Common myeloid progenitor, CD34-positive (primary cell): ENCODE measurements at regions not wholly inside any gene's neighbourhood (a gene's known extent, or its start where the extent isn't known, plus 50 kb on each side); places are given as distances from the start of the nearest gene placed in this dataset.

Experiments used
- CTCF ChIA-PET: fragments of 350-600 bp; sonication (Branson Sonifier 250); formaldehyde crosslinking; loops from one replicate; lab custom pipeline; 2021; ENCODE audit warnings: antibody characterized with exemption; lab: Charles Lee
- POLR2A ChIA-PET: fragments of 350-600 bp; sonication (Branson Sonifier 250); formaldehyde crosslinking; loops from one replicate; lab custom pipeline; 2021; ENCODE audit warnings: antibody characterized with exemption; lab: Charles Lee
- DNase-seq, 3 donors: peaks; one replicate each; pipeline versions ENCODE4 v3.0.0 to v3.0.0-alpha.2; 2013
- H3K27ac ChIP-seq, 2 experiments: 1 replicate in 1 of 2; 2 replicates in 1 of 2; pipeline ENCODE4 v1.7.0; 2013; ENCODE audit warnings: inconsistent platforms in 2 of 2, low read length in 2 of 2, mild to moderate bottlenecking in 2 of 2, low read depth in 1 of 2, moderate library complexity in 1 of 2; ENCODE audit not compliant: severe bottlenecking in 2 of 2, insufficient read depth in 1 of 2, poor library complexity in 1 of 2
- H3K27me3 ChIP-seq, 5 experiments: replicated peaks in 2 of 5; 1 replicate in 3 of 5; 2 replicates in 2 of 5; pipeline versions ENCODE4 v1.6.1 to v1.7.0; 2013; ENCODE audit warnings: low read length in 4 of 5, mild to moderate bottlenecking in 2 of 5, moderate library complexity in 2 of 5, inconsistent platforms in 1 of 5; ENCODE audit not compliant: insufficient read depth in 5 of 5, control insufficient read depth in 4 of 5
- H3K36me3 ChIP-seq, 4 experiments: 1 replicate in 2 of 4; 2 replicates in 2 of 4; pipeline versions ENCODE4 v1.6.1 to v1.7.0; 2013; ENCODE audit warnings: low read length in 3 of 4, control low read depth in 1 of 4, mild to moderate bottlenecking in 1 of 4; ENCODE audit not compliant: control insufficient read depth in 4 of 4, insufficient read depth in 4 of 4
- H3K4me1 ChIP-seq, 4 experiments: 1 replicate in 3 of 4; 2 replicates in 1 of 4; pipeline versions ENCODE4 v1.6.1 to v1.7.1; 2013; ENCODE audit warnings: low read length in 3 of 4, mild to moderate bottlenecking in 3 of 4, control low read depth in 1 of 4, inconsistent platforms in 1 of 4, moderate library complexity in 1 of 4; ENCODE audit not compliant: control insufficient read depth in 4 of 4, insufficient read depth in 4 of 4; ENCODE audit errors: control extremely low read depth in 1 of 4
- H3K4me3 ChIP-seq, 7 experiments: 1 replicate in 4 of 7; 2 replicates in 3 of 7; pipeline versions ENCODE4 v1.5.1 to v1.7.0; 2013; ENCODE audit warnings: mild to moderate bottlenecking in 7 of 7, low read length in 6 of 7, moderate library complexity in 6 of 7, inconsistent platforms in 2 of 7, low read depth in 2 of 7, control low read depth in 1 of 7; ENCODE audit not compliant: insufficient read depth in 4 of 7, control insufficient read depth in 1 of 7; ENCODE audit errors: extremely low read depth in 1 of 7
- H3K9me3 ChIP-seq, 5 experiments: 1 replicate in 4 of 5; 2 replicates in 1 of 5; pipeline versions ENCODE4 v1.6.1 to v1.7.1; 2013; ENCODE audit warnings: low read length in 4 of 5, mild to moderate bottlenecking in 2 of 5, inconsistent platforms in 1 of 5, low read depth in 1 of 5, moderate library complexity in 1 of 5; ENCODE audit not compliant: control insufficient read depth in 4 of 5, insufficient read depth in 2 of 5; ENCODE audit errors: control extremely low read depth in 1 of 5
- WGBS: methylation state at CpG from one replicate; pipeline ENCODE4 v1.1.5; 2013; ENCODE audit not compliant: insufficient coverage; 5-methylcytosine and 5-hydroxymethylcytosine counted together

- no peaks in the 10 kb centered on the region for H3K36me3 ChIP-seq
- ChIA-PET POLR2A (interaction anchor here (0.7 to 1.8 kb wide), 6 partner anchors 13 to 35 kb away, joined by 3 to 11 read pairs (median 4); no protein-coding TSS in a partner anchor), CTCF (interaction anchor here (0.8 to 17.2 kb wide), 17 partner anchors 8 to 260 kb away, joined by 3 to 509 read pairs (median 5); no protein-coding TSS in a partner anchor)
- peak overlapping the region in 4 of 7 experiments; percentile 27 to 62 (median 43) for H3K4me3 ChIP-seq
- no peaks in the 10 kb centered on the region for H3K9me3 ChIP-seq
- DNase-seq, result peak; percentile 85 to 88 (median 87)
- H3K27ac ChIP-seq, result peak overlapping the region in 1 of 2 experiments; percentile 55
- H3K27me3 ChIP-seq, result peaks cover 0 to 2% (median 0%) of the 10 kb centered on the region in 5 experiments
- peaks cover 15 to 57% (median 47%) of the 10 kb centered on the region in 4 experiments for H3K4me1 ChIP-seq
- 6% methylated on average over 22 of the region's 23 CpGs for WGBS
Observed at GRCh38 chr14:106872611-106873446, 1346.4 kb downstream of the TMEM121 start.

- Histone ChIP-seq H3K4me1 (peaks cover 15 to 62% (median 48%) of the 10 kb centered on the region in 4 experiments), H3K9me3 (no peaks in the 10 kb centered on the region), H3K36me3 (no peaks in the 10 kb centered on the region), H3K4me3 (peak overlapping the region in 3 of 7 experiments; percentile 1 to 38 (median 6)), H3K27ac (peak overlapping the region in 1 of 2 experiments; percentile 20), H3K27me3 (no peaks in the 10 kb centered on the region)
- 0% methylated on average over 2 of the region's 4 CpGs for WGBS
- POLR2A ChIA-PET, result interaction anchor here (0.6 to 1.6 kb wide), 3 partner anchors 30 to 1568 kb away, joined by 3 to 8 read pairs (median 4); no protein-coding TSS in a partner anchor
- peak; percentile 38 to 91 (median 86) for DNase-seq
- CTCF ChIA-PET, result interaction anchor here (1.9 to 17.2 kb wide), 6 partner anchors 8 to 83 kb away, joined by 7 to 509 read pairs (median 36); no protein-coding TSS in a partner anchor
Observed at GRCh38 chr14:106874350-106874749, 1348.0 kb downstream of the TMEM121 start.

- Histone ChIP-seq H3K27me3 (no peaks in the 10 kb centered on the region), H3K27ac (no peak overlapping the region), H3K4me3 (peak overlapping the region in 1 of 7 experiments; percentile 1), H3K4me1 (peaks cover 15 to 59% (median 47%) of the 10 kb centered on the region in 4 experiments), H3K36me3 (no peaks in the 10 kb centered on the region), H3K9me3 (no peaks in the 10 kb centered on the region)
- CTCF ChIA-PET, result interaction anchor here (1.1 to 17.2 kb wide), 6 partner anchors 18 to 87 kb away, joined by 3 to 509 read pairs (median 28); no protein-coding TSS in a partner anchor
- POLR2A ChIA-PET, result interaction anchor here (0.5 to 1.6 kb wide), 3 partner anchors 30 to 87 kb away, joined by 3 to 8 read pairs (median 3); no protein-coding TSS in a partner anchor
- DNase-seq, result peak; percentile 53 to 83 (median 79)
- WGBS, result 10% methylated on average over 3 of the region's 4 CpGs
Observed at GRCh38 chr14:106875503-106875902, 1349.1 kb downstream of the TMEM121 start.

- POLR2A ChIA-PET, result no interaction called here
- H3K4me1 ChIP-seq, result peaks cover 15 to 59% (median 47%) of the 10 kb centered on the region in 4 experiments
- 82% methylated on average over 2 of the region's 3 CpGs for WGBS
- H3K9me3 ChIP-seq, result no peaks in the 10 kb centered on the region
- no peak overlapping the region for H3K27ac ChIP-seq
- no peaks in the 10 kb centered on the region for H3K36me3 ChIP-seq
- H3K4me3 ChIP-seq, result no peak overlapping the region
- no peak for DNase-seq
- H3K27me3 ChIP-seq, result no peaks in the 10 kb centered on the region
- CTCF ChIA-PET, result interaction anchor here (5.7 to 17.2 kb wide), 3 partner anchors 19 to 45 kb away, joined by 48 to 509 read pairs (median 112); no protein-coding TSS in a partner anchor
Observed at GRCh38 chr14:106876711-106877110, 1350.3 kb downstream of the TMEM121 start.

GRCh38 chr14:106877517-106877916, 1351.1 kb downstream of the TMEM121 start:
- CTCF ChIA-PET, result interaction anchor here (1.5 to 17.2 kb wide), 3 partner anchors 20 to 56 kb away, joined by 4 to 509 read pairs (median 112); no protein-coding TSS in a partner anchor
- Histone ChIP-seq H3K4me3 (peak overlapping the region in 1 of 7 experiments; percentile 14), H3K27ac (no peak overlapping the region), H3K36me3 (no peaks in the 10 kb centered on the region), H3K27me3 (no peaks in the 10 kb centered on the region), H3K9me3 (no peaks in the 10 kb centered on the region), H3K4me1 (peaks cover 15 to 56% (median 44%) of the 10 kb centered on the region in 4 experiments)
- 78% methylated on average over 2 of the region's 2 CpGs for WGBS
- POLR2A ChIA-PET, result no interaction called here
- peak in 1 of 3 donors; percentile 13 for DNase-seq

GRCh38 chr14:106879241-106879640, 1352.9 kb downstream of the TMEM121 start:
- H3K4me3 ChIP-seq, result no peak overlapping the region
- ChIA-PET POLR2A (no interaction called here), CTCF (interaction anchor here (0.9 to 17.2 kb wide), 8 partner anchors 9 to 71 kb away, joined by 3 to 509 read pairs (median 4); no protein-coding TSS in a partner anchor)
- no peak overlapping the region for H3K27ac ChIP-seq
- no peaks in the 10 kb centered on the region for H3K27me3 ChIP-seq
- peak; percentile 94 to 96 (median 95) for DNase-seq
- H3K36me3 ChIP-seq, result no peaks in the 10 kb centered on the region
- peaks cover 0 to 8% (median 2%) of the 10 kb centered on the region in 5 experiments for H3K9me3 ChIP-seq
- 33% methylated on average over 6 of the region's 8 CpGs for WGBS
- H3K4me1 ChIP-seq, result peaks cover 15 to 39% (median 31%) of the 10 kb centered on the region in 4 experiments
